Loucy (cell line): ENCODE measurements at regions not wholly inside any gene's neighbourhood (a gene's known extent, or its start where the extent isn't known, plus 50 kb on each side); places are given as distances from the start of the nearest gene placed in this dataset.

ENCODE experiments used
- EZH2phosphoT487 ChIP-seq: fragments of 200-600 bp; IDR thresholded peaks from 2 replicates; pipeline ENCODE4 v1.6.1; 2018; ENCODE audit warnings: antibody characterized with exemption, mild to moderate bottlenecking, moderate library complexity, borderline replicate concordance
- TF ChIP-seq, protein P1 (sequence below): fragments of 200-600 bp; sonication (generic); conservative IDR thresholded peaks from 2 replicates; pipeline ENCODE4 v1.5.1; 2014; ENCODE audit warnings: mild to moderate bottlenecking, antibody characterized with exemption, low read length

DNA sequence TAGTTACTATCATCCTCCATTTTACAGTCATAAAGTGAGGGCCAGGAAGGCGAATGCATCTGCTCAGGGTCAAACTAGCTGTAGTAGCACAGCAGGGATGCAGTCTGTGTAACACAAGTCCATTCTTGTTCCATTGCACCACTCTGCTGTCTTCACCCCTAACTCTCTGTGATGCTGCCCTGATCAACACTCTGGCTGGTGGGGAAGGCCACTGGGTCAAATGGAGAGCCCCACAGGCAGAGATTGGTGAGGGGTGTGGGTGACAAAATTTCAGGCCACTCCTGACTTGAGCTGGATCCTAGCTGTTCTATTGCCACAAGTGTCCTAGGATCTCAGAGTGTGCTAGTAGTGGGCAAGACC, 136.5 kb downstream of the PJA1 start:
- TF ChIP-seq, protein P1, sequence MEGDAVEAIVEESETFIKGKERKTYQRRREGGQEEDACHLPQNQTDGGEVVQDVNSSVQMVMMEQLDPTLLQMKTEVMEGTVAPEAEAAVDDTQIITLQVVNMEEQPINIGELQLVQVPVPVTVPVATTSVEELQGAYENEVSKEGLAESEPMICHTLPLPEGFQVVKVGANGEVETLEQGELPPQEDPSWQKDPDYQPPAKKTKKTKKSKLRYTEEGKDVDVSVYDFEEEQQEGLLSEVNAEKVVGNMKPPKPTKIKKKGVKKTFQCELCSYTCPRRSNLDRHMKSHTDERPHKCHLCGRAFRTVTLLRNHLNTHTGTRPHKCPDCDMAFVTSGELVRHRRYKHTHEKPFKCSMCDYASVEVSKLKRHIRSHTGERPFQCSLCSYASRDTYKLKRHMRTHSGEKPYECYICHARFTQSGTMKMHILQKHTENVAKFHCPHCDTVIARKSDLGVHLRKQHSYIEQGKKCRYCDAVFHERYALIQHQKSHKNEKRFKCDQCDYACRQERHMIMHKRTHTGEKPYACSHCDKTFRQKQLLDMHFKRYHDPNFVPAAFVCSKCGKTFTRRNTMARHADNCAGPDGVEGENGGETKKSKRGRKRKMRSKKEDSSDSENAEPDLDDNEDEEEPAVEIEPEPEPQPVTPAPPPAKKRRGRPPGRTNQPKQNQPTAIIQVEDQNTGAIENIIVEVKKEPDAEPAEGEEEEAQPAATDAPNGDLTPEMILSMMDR: no peak
- TF ChIP-seq EZH2phosphoT487: no peak
